ENCODE measurements at regions not wholly inside any gene's neighbourhood (a gene's known extent, or its start where the extent isn't known, plus 50 kb on each side); places are given as distances from the start of the nearest gene placed in this dataset.

DNA sequence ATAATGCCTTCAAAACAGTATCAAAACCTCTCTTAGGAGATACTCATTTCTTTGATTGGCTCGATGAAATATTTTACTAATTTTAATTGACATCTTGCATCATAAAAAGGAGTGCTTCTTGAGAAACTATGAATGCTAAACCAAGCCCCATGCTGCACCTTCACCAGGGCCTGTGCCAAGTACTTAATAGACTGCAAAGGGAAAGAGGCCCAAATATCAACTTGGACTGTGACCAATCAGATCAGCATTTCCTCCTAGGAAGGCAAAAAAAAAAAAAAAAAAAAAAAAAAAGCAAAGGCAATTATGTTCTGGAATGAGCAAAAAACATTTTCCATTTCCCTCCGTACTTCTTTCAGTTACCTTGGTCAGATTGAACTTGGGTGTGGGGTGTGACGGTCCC, 253.0 kb upstream of the SOX4 start:
- TF ChIP-seq POLR2A (IDR thresholded peaks at IDR 0.05; ENCODE audit: low read depth, low read length) (no peak), POLR2AphosphoS5 (IDR thresholded peaks at IDR 0.05; ENCODE audit: low read depth, low read length) (no peak), TAF1 (IDR thresholded peaks at IDR 0.05; ENCODE audit: borderline replicate concordance, low read depth, low read length) (no peak)
